Suprapubic skin (tissue), 4 donors: ENCODE measurements at regions not wholly inside any gene's neighbourhood (a gene's known extent, or its start where the extent isn't known, plus 50 kb on each side); places are given as distances from the start of the nearest gene placed in this dataset.
"Not testable (repeated sequence)": the region's sequence is repeated elsewhere in the genome, so short reads cannot be mapped to it uniquely, and the experiment has no call there.

Experiments
- DNase-seq, 2 donors: peaks; one replicate each; pipeline ENCODE4 v3.0.0-alpha.2; 2019; ENCODE audit warnings: low spot score in 2 of 2
- H3K27ac ChIP-seq: fragments of 200-600 bp; sonication (generic); one replicate; pipeline ENCODE4 v1.5.1; 2019
- H3K27me3 ChIP-seq: fragments of 200-600 bp; sonication (generic); one replicate; pipeline ENCODE4 v1.5.1; 2019
- H3K36me3 ChIP-seq: fragments of 200-600 bp; sonication (generic); one replicate; pipeline ENCODE4 v1.5.1; 2019
- H3K4me1 ChIP-seq: fragments of 200-600 bp; sonication (generic); one replicate; pipeline ENCODE4 v1.5.1; 2019
- H3K4me3 ChIP-seq: fragments of 200-600 bp; sonication (generic); one replicate; pipeline ENCODE4 v1.5.1; 2019; ENCODE audit warnings: mild to moderate bottlenecking
- H3K9me3 ChIP-seq: fragments of 200-600 bp; sonication (generic); one replicate; pipeline ENCODE4 v1.5.1; 2019
- EP300 ChIP-seq: sonication (generic); formaldehyde crosslinking; IDR thresholded peaks from one replicate; pipeline ENCODE4 v1.6.1; 2017; ENCODE audit warnings: antibody characterized with exemption
- POLR2A ChIP-seq, 2 donors: fragments of 450-650 bp; IDR thresholded peaks; one replicate each; pipeline ENCODE4 v1.6.1; 2017; ENCODE audit warnings: antibody characterized with exemption in 2 of 2, mild to moderate bottlenecking in 2 of 2, moderate library complexity in 2 of 2
- POLR2AphosphoS5 ChIP-seq, 3 donors: sonication (generic); formaldehyde crosslinking; IDR thresholded peaks; one replicate each; pipeline ENCODE4 v1.6.1; 2017; ENCODE audit warnings: antibody characterized with exemption in 3 of 3
- WGBS: methylation state at CpG from one replicate; pipeline ENCODE4 v1.1.5; 2018; 5-methylcytosine and 5-hydroxymethylcytosine counted together
- TF ChIP-seq, protein P1 (sequence below), 2 donors: fragments of 200-600 bp in 1 of 2; fragments of 450-650 bp in 1 of 2; sonication (generic) in 1 of 2; IDR thresholded peaks; one replicate each; pipeline ENCODE4 v1.5.1; 2016 to 2019; ENCODE audit warnings: antibody characterized with exemption in 2 of 2, mild to moderate bottlenecking in 1 of 2, moderate library complexity in 1 of 2

DNA sequence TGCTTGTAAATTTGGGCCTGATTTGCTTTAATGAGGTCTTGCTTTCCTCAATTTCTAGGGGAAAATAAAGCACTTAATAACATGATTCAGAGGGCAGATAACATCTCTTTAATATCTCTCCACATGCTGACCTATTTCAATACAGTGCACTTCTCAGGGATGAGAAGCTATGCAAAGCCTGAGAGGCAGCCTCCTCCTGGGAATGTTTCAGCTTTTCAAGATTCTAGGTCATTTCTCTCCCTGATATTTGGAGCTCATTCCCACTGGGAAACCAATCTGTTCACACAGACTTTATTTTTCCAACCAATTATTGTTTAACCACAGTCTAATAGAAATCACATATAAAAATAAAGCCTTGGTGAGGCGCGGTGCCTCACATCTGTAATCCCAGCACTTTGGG is 67.0 kb upstream of the LSAMP start:
- Histone ChIP-seq H3K9me3 (no peaks in the 10 kb centered on the region), H3K4me1 (no peaks in the 10 kb centered on the region), H3K27ac (no peak overlapping the region), H3K4me3 (no peak overlapping the region), H3K27me3 (no peaks in the 10 kb centered on the region), H3K36me3 (no peaks in the 10 kb centered on the region)
- WGBS = 95% methylated on average over 2 of the region's 2 CpGs
- TF ChIP-seq POLR2AphosphoS5 (IDR thresholded peaks at IDR 0.05) (no peak), EP300 (no peak), POLR2A (IDR thresholded peaks at IDR 0.05) (no peak)
- TF ChIP-seq, protein P1, sequence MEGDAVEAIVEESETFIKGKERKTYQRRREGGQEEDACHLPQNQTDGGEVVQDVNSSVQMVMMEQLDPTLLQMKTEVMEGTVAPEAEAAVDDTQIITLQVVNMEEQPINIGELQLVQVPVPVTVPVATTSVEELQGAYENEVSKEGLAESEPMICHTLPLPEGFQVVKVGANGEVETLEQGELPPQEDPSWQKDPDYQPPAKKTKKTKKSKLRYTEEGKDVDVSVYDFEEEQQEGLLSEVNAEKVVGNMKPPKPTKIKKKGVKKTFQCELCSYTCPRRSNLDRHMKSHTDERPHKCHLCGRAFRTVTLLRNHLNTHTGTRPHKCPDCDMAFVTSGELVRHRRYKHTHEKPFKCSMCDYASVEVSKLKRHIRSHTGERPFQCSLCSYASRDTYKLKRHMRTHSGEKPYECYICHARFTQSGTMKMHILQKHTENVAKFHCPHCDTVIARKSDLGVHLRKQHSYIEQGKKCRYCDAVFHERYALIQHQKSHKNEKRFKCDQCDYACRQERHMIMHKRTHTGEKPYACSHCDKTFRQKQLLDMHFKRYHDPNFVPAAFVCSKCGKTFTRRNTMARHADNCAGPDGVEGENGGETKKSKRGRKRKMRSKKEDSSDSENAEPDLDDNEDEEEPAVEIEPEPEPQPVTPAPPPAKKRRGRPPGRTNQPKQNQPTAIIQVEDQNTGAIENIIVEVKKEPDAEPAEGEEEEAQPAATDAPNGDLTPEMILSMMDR (IDR thresholded peaks at IDR 0.05) = no peak
- no peak for DNase-seq

DNA sequence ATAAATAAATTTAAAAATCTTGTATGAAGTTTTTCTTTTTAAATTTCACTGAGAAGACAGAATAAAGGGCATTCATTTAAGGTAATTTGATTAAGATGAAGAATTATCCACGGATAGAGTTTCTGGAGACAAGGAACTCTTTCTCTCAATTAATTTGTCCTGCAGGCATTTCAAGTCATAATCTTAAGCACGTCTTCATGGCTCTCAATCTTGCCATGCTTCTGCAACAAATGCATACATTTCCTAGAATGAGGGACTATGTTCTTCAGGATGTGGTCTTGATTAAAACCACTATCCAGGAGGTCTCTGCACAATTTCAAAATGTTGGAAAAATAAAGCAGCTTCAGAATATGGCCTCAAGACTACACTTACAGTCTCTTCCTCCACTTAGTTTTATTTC is 67.6 kb upstream of the LSAMP start:
- WGBS = 40% methylated on average over 2 of the region's 2 CpGs

DNA sequence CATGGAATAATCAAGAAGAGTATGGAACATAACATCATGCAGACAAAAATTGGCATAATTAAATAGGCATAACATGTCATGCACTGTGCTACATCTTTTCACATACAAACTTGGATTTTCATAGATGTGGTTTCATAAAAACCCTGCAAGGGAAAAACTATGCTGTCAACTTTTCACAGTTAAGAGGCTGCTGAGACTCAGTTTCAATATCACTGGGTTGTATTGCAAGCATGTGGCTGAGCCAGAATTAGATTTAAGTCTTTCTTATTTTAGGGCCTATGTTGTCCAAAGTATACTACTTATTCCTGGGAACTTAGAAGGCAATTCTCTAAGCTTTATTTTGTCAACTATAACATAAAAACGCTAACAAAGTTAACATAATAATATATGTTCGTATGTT is 70.7 kb upstream of the LSAMP start:
- no peak for TF ChIP-seq EP300
- no peaks in the 10 kb centered on the region for H3K36me3 ChIP-seq
- no peaks in the 10 kb centered on the region for H3K27me3 ChIP-seq
- no peak overlapping the region for H3K27ac ChIP-seq
- DNase-seq = no peak
- no peaks in the 10 kb centered on the region for H3K4me1 ChIP-seq
- no peak overlapping the region for H3K4me3 ChIP-seq
- no peaks in the 10 kb centered on the region for H3K9me3 ChIP-seq
- WGBS = 56% methylated on average over 2 of the region's 2 CpGs

More for the DNA sequence above, 67.6 kb upstream of the LSAMP start:
- H3K9me3 ChIP-seq = no peaks in the 10 kb centered on the region
- TF ChIP-seq EP300 = no peak
- TF ChIP-seq POLR2AphosphoS5 (IDR thresholded peaks at IDR 0.05) = no peak
- TF ChIP-seq, protein P1 (IDR thresholded peaks at IDR 0.05) = no peak
- no peak for TF ChIP-seq POLR2A (IDR thresholded peaks at IDR 0.05)
- DNase-seq = no peak
- H3K4me1 ChIP-seq = no peaks in the 10 kb centered on the region
- H3K27me3 ChIP-seq = no peaks in the 10 kb centered on the region
- no peak overlapping the region for H3K27ac ChIP-seq
- no peak overlapping the region for H3K4me3 ChIP-seq
- no peaks in the 10 kb centered on the region for H3K36me3 ChIP-seq

GRCh38 chr3:116517308-116517707 is 72.0 kb upstream of the LSAMP start:
- Histone ChIP-seq H3K4me1 (no peaks in the 10 kb centered on the region), H3K27me3 (no peaks in the 10 kb centered on the region), H3K27ac (no peak overlapping the region), H3K4me3 (no peak overlapping the region), H3K9me3 (no peaks in the 10 kb centered on the region), H3K36me3 (no peaks in the 10 kb centered on the region)
- WGBS = 50% methylated on average over 1 of the region's 1 CpG
- no peak for DNase-seq
- TF ChIP-seq EP300 = no peak
- TF ChIP-seq POLR2AphosphoS5 (IDR thresholded peaks at IDR 0.05) = no peak

GRCh38 chr3:116519101-116519500 is 73.8 kb upstream of the LSAMP start:
- not testable (repeated sequence) for H3K36me3 ChIP-seq, H3K27me3 ChIP-seq, H3K9me3 ChIP-seq, H3K4me1 ChIP-seq, H3K4me3 ChIP-seq, H3K27ac ChIP-seq, DNase-seq
- WGBS = 100% methylated on average over 1 of the region's 26 CpGs

DNA sequence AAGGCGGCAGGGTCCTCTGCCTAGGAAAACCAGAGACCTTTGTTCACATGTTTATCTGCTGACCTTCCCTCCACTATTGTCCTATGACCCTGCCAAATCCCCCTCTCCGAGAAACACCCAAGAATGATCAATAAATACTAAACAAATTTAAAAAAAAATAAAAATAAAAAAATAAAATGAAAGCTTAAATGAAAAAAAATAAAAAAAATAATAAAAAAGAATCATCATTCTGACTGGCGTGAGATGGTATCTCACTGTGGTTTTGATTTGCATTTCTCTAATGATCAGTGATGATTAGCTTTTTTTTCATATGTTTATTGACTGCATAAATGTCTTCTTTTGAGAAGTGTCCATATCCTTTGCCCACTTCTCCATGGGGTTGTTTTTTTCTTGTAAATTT is 74.5 kb upstream of the LSAMP start:
- not testable (repeated sequence) for H3K27me3 ChIP-seq, H3K4me1 ChIP-seq, H3K9me3 ChIP-seq, H3K4me3 ChIP-seq, H3K36me3 ChIP-seq, H3K27ac ChIP-seq, DNase-seq
- 88% methylated on average over 3 of the region's 3 CpGs for WGBS

GRCh38 chr3:116524453-116525210 is 79.3 kb upstream of the LSAMP start:
- DNase-seq = no peak
- 77% methylated on average over 4 of the region's 4 CpGs for WGBS
- TF ChIP-seq POLR2AphosphoS5 (IDR thresholded peaks at IDR 0.05) (no peak), POLR2A (IDR thresholded peaks at IDR 0.05) (no peak), EP300 (no peak)
- TF ChIP-seq, protein P1 (IDR thresholded peaks at IDR 0.05) = no peak

More at GRCh38 chr3:116524453-116525210, 79.3 kb upstream of the LSAMP start:
- H3K27ac ChIP-seq = no peak overlapping the region
- H3K4me3 ChIP-seq = no peak overlapping the region
- no peaks in the 10 kb centered on the region for H3K9me3 ChIP-seq
- H3K36me3 ChIP-seq = no peaks in the 10 kb centered on the region
- no peaks in the 10 kb centered on the region for H3K4me1 ChIP-seq
- no peaks in the 10 kb centered on the region for H3K27me3 ChIP-seq
